B cell (primary cell): ENCODE measurements at regions not wholly inside any gene's neighbourhood (a gene's known extent, or its start where the extent isn't known, plus 50 kb on each side); places are given as distances from the start of the nearest gene placed in this dataset.

Experiments
- ATAC-seq: fragments of 200-7000 bp; cut with Tn5 transposase; one replicate; pipeline ENCODE4 v1.10.0; 2021; ENCODE audit warnings: low read depth, mild to moderate bottlenecking, moderate number of reproducible peaks, moderate library complexity
- CTCF ChIA-PET: fragments of 350-600 bp; sonication (Branson Sonifier 250); formaldehyde crosslinking; loops from one replicate; lab custom pipeline; 2021; ENCODE audit warnings: antibody characterized with exemption, inconsistent platforms; lab: Charles Lee
- POLR2A ChIA-PET: fragments of 350-600 bp; sonication (Branson Sonifier 250); formaldehyde crosslinking; loops from one replicate; lab custom pipeline; 2021; ENCODE audit warnings: antibody characterized with exemption; lab: Charles Lee
- DNase-seq: peaks from one replicate; pipeline ENCODE4 v3.0.0; 2013
- H2AFZ ChIP-seq: 2 replicates; pipeline ENCODE4 v1.6.1; 2012; ENCODE audit warnings: mild to moderate bottlenecking, low read depth, low read length; ENCODE audit not compliant: insufficient read depth, poor library complexity, severe bottlenecking
- H3K27ac ChIP-seq, 2 donors: 1 replicate in 1 of 2; 2 replicates in 1 of 2; pipeline ENCODE4 v1.5.1; 2012 to 2013; ENCODE audit warnings: low read length in 2 of 2, mild to moderate bottlenecking in 2 of 2, moderate library complexity in 1 of 2
- H3K27me3 ChIP-seq, 4 experiments: fragments of 200-600 bp in 1 of 4; sonication (generic) in 1 of 4; replicated peaks in 1 of 4; 1 replicate in 2 of 4; 2 replicates in 2 of 4; pipeline versions ENCODE4 v1.6.1 to v1.7.0; 2013 to 2016; ENCODE audit warnings: low read length in 3 of 4, mild to moderate bottlenecking in 2 of 4, mixed read lengths in 1 of 4, moderate library complexity in 1 of 4; ENCODE audit not compliant: insufficient read depth in 4 of 4, control insufficient read depth in 3 of 4; ENCODE audit errors: control extremely low read depth in 1 of 4
- H3K36me3 ChIP-seq, 2 experiments: replicated peaks in 1 of 2; 1 replicate in 1 of 2; 2 replicates in 1 of 2; pipeline versions ENCODE4 v1.6.1 to v1.7.1; 2013; ENCODE audit warnings: low read length in 1 of 2; ENCODE audit not compliant: insufficient read depth in 2 of 2, control insufficient read depth in 1 of 2; ENCODE audit errors: control extremely low read depth in 1 of 2, extremely low read depth in 1 of 2
- H3K4me1 ChIP-seq, 2 donors: fragments of 200-600 bp in 1 of 2; sonication (generic) in 1 of 2; 1 replicate in 1 of 2; 2 replicates in 1 of 2; pipeline versions ENCODE4 v1.5.1 to v1.6.1; 2013 to 2017; ENCODE audit warnings: low read length in 2 of 2; ENCODE audit not compliant: control insufficient read depth in 2 of 2, insufficient read depth in 2 of 2
- H3K4me2 ChIP-seq: replicated peaks from 2 replicates; pipeline ENCODE3; 2012; ENCODE audit warnings: mild to moderate bottlenecking, low read depth, low read length; ENCODE audit not compliant: poor library complexity, severe bottlenecking
- H3K4me3 ChIP-seq, 5 experiments: fragments of 200-600 bp in 1 of 5; sonication (generic) in 1 of 5; 1 replicate in 3 of 5; 2 replicates in 2 of 5; pipeline versions ENCODE4 v1.5.1 to v1.7.0; 2011 to 2016; ENCODE audit warnings: low read length in 4 of 5, mild to moderate bottlenecking in 4 of 5, low read depth in 2 of 5, control low read depth in 1 of 5, moderate library complexity in 1 of 5; ENCODE audit not compliant: insufficient read depth in 1 of 5; ENCODE audit errors: control extremely low read depth in 1 of 5, extremely low read depth in 1 of 5
- H3K79me2 ChIP-seq: fragments of 200-600 bp; sonication (generic); one replicate; pipeline ENCODE4 v1.6.0; 2016; ENCODE audit warnings: low read length; ENCODE audit not compliant: control insufficient read depth, insufficient read depth
- H3K9ac ChIP-seq: fragments of 200-600 bp; sonication (generic); 2 replicates; pipeline ENCODE4 v1.6.1; 2017; ENCODE audit warnings: mild to moderate bottlenecking, low read length, moderate library complexity
- H3K9me3 ChIP-seq, 3 donors: one replicate each; pipeline versions ENCODE4 v1.6.1 to v1.7.1; 2013; ENCODE audit warnings: low read length in 2 of 3; ENCODE audit not compliant: control insufficient read depth in 2 of 3, insufficient read depth in 1 of 3; ENCODE audit errors: control extremely low read depth in 1 of 3
- H4K20me1 ChIP-seq: 2 replicates; pipeline ENCODE4 v1.6.0; 2012; ENCODE audit warnings: mild to moderate bottlenecking, low read length; ENCODE audit not compliant: insufficient read depth, control insufficient read depth, poor library complexity, severe bottlenecking
- H3K27ac Mint-ChIP-seq: one replicate; pipeline ENCODE4 v1.8.0; 2021; ENCODE audit warnings: mixed read lengths
- H3K27me3 Mint-ChIP-seq: one replicate; pipeline ENCODE4 v1.8.0; 2021; ENCODE audit warnings: mixed read lengths
- H3K4me1 Mint-ChIP-seq: one replicate; pipeline ENCODE4 v1.8.0; 2021; ENCODE audit warnings: mixed read lengths
- H3K4me3 Mint-ChIP-seq: one replicate; pipeline ENCODE4 v1.8.0; 2021; ENCODE audit warnings: mixed read lengths
- H3K9me3 Mint-ChIP-seq: one replicate; pipeline ENCODE4 v1.8.0; 2022; ENCODE audit warnings: mixed read lengths; ENCODE audit not compliant: insufficient read depth
- EZH2 ChIP-seq: IDR thresholded peaks from 2 replicates; pipeline ENCODE4 v1.6.1; 2012; ENCODE audit warnings: borderline replicate concordance, low read depth, mild to moderate bottlenecking, moderate library complexity, low read length; ENCODE audit not compliant: insufficient read depth, poor library complexity, severe bottlenecking
- WGBS: methylation state at CpG from one replicate; pipeline ENCODE4 v1.1.5; 2013; ENCODE audit warnings: missing lambda C conversion rate; ENCODE audit not compliant: insufficient coverage; 5-methylcytosine and 5-hydroxymethylcytosine counted together
- intact Hi-C: fragments of 100-400 bp; cut with micrococcal nuclease; formaldehyde crosslinking; loops from one replicate; pipeline ENCODE4 v1.10.0; 2022
- TF ChIP-seq, protein P1 (sequence below): fragments of 200-600 bp; IDR thresholded peaks from one replicate; pipeline ENCODE4 v1.8.0; 2022; ENCODE audit warnings: antibody characterized with exemption, mild to moderate bottlenecking

DNA sequence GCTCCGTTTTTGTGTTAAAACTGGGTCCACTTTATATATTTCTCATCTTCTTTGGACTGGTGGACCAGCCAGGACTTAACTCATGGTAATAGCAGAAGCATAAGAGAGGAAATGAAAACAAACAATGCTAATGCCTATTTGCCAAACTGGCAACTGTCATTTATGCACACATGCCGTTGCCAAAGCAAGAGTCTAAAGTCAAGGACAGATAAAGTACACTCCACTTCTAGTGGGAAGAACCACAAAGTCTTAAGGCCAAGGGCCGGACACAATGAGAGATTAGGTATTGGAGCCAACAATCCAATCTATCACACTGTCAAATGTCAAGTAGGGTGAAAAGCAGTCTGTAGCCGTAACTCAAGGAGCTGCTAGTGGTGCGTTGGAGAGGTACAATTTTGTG is 157.7 kb downstream of the LYPLAL1 start:
- ATAC-seq: no peak
- no peaks in the 10 kb centered on the region for H3K4me1 Mint-ChIP-seq
- no peak overlapping the region for H3K4me2 ChIP-seq

DNA sequence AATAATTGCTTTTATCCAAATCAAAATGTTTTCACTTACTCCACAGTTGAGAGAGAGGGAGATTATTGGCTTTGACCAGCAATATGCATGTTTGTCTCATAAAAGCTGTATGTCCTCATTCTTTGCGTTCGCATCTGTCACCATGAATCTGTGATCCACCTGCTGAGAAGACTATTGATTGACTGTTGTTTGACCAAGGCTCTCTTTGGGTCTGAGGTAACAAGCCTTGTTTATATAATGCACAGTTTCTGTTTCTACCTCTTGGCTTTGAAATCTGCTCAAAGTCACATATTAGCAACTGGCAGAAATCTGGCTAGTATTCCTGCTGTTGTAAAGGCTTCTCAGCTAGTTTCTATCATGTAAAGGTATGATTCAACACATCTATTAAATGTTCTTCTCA is 157.0 kb downstream of the LYPLAL1 start:
- no peaks in the 10 kb centered on the region for H3K79me2 ChIP-seq
- Mint-ChIP-seq H3K27me3 (no peaks in the 10 kb centered on the region), H3K4me1 (no peaks in the 10 kb centered on the region), H3K27ac (no peak overlapping the region), H3K9me3 (peaks cover 9% of the 10 kb centered on the region), H3K4me3 (no peak overlapping the region)
- peaks cover 0 to 7% (median 0%) of the 10 kb centered on the region in 3 donors for H3K9me3 ChIP-seq
- no peak for DNase-seq
- H3K4me3 ChIP-seq: no peak overlapping the region
- 92% methylated on average over 2 of the region's 2 CpGs for WGBS
- TF ChIP-seq, protein P1, sequence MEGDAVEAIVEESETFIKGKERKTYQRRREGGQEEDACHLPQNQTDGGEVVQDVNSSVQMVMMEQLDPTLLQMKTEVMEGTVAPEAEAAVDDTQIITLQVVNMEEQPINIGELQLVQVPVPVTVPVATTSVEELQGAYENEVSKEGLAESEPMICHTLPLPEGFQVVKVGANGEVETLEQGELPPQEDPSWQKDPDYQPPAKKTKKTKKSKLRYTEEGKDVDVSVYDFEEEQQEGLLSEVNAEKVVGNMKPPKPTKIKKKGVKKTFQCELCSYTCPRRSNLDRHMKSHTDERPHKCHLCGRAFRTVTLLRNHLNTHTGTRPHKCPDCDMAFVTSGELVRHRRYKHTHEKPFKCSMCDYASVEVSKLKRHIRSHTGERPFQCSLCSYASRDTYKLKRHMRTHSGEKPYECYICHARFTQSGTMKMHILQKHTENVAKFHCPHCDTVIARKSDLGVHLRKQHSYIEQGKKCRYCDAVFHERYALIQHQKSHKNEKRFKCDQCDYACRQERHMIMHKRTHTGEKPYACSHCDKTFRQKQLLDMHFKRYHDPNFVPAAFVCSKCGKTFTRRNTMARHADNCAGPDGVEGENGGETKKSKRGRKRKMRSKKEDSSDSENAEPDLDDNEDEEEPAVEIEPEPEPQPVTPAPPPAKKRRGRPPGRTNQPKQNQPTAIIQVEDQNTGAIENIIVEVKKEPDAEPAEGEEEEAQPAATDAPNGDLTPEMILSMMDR: no peak
- no peak for TF ChIP-seq EZH2
- POLR2A ChIA-PET: no interaction called here
- H3K27me3 ChIP-seq: no peaks in the 10 kb centered on the region
- intact Hi-C loops: no loop called here
- CTCF ChIA-PET: no interaction called here
- H4K20me1 ChIP-seq: no peaks in the 10 kb centered on the region
- no peak overlapping the region for H3K27ac ChIP-seq
- H3K36me3 ChIP-seq: no peaks in the 10 kb centered on the region
- H2AFZ ChIP-seq: no peak overlapping the region
- H3K4me1 ChIP-seq: no peaks in the 10 kb centered on the region
- no peak for ATAC-seq
- H3K4me2 ChIP-seq: no peak overlapping the region
- H3K9ac ChIP-seq: no peak overlapping the region

More for the DNA sequence above, 157.7 kb downstream of the LYPLAL1 start:
- Mint-ChIP-seq H3K4me3 (no peak overlapping the region), H3K27ac (no peak overlapping the region), H3K27me3 (no peaks in the 10 kb centered on the region), H3K9me3 (peaks cover 9% of the 10 kb centered on the region)
- WGBS: no CpG with 5 or more reads among the region's 5 CpGs
- intact Hi-C loops: no loop called here
- Histone ChIP-seq H3K27ac (no peak overlapping the region), H4K20me1 (no peaks in the 10 kb centered on the region), H3K4me3 (no peak overlapping the region), H3K9ac (no peak overlapping the region), H3K4me1 (no peaks in the 10 kb centered on the region), H3K36me3 (no peaks in the 10 kb centered on the region), H3K27me3 (no peaks in the 10 kb centered on the region), H3K9me3 (peaks cover 0 to 7% (median 0%) of the 10 kb centered on the region in 3 donors), H2AFZ (no peak overlapping the region), H3K79me2 (no peaks in the 10 kb centered on the region)
- TF ChIP-seq EZH2: no peak
- TF ChIP-seq, protein P1: no peak
- no peak for DNase-seq
- CTCF ChIA-PET: no interaction called here
- POLR2A ChIA-PET: no interaction called here
